ENCODE measurements at regions not wholly inside any gene's neighbourhood (a gene's known extent, or its start where the extent isn't known, plus 50 kb on each side); places are given as distances from the start of the nearest gene placed in this dataset.

DNA sequence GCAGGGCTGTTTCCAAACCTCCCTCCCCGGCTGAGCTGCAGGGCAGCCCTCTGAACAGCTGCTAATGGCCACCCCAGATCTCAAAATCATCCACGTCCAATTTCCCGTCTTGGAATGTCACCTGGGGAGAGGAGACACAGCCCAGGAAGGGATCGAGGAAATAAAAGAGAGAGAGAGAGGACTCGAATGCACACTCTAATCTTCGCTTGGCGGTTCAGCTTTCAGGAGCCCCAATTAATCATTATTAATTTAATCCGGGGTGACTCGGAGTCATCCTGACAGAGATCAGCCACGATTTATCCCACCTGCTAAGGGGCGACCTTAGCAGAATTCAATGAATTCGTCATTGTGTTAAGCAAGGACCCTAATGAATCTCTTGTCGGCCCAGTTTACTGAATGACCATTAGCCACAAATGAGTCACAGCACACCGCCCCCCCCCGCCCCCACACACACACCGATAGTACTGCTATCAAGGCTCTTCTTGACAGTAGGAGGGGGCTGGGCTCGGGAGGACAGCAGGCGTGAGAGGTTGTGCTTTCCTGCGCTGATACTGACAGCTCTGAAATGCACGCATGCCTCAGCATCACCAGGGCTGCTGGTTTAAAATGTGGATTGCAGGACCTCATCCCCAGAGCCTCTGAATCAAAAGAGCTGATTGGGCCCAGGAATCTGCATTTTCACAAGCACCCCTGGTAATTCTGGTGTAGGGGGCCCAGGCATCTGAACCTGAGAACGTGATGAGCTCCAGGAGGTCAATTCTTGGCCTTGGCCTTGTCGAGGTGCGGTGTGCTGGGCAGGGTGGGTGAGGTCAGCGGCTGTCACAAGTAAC, 190.0 kb upstream of the CIBAR2 start (continued):
- TF ChIP-seq, protein P1, sequence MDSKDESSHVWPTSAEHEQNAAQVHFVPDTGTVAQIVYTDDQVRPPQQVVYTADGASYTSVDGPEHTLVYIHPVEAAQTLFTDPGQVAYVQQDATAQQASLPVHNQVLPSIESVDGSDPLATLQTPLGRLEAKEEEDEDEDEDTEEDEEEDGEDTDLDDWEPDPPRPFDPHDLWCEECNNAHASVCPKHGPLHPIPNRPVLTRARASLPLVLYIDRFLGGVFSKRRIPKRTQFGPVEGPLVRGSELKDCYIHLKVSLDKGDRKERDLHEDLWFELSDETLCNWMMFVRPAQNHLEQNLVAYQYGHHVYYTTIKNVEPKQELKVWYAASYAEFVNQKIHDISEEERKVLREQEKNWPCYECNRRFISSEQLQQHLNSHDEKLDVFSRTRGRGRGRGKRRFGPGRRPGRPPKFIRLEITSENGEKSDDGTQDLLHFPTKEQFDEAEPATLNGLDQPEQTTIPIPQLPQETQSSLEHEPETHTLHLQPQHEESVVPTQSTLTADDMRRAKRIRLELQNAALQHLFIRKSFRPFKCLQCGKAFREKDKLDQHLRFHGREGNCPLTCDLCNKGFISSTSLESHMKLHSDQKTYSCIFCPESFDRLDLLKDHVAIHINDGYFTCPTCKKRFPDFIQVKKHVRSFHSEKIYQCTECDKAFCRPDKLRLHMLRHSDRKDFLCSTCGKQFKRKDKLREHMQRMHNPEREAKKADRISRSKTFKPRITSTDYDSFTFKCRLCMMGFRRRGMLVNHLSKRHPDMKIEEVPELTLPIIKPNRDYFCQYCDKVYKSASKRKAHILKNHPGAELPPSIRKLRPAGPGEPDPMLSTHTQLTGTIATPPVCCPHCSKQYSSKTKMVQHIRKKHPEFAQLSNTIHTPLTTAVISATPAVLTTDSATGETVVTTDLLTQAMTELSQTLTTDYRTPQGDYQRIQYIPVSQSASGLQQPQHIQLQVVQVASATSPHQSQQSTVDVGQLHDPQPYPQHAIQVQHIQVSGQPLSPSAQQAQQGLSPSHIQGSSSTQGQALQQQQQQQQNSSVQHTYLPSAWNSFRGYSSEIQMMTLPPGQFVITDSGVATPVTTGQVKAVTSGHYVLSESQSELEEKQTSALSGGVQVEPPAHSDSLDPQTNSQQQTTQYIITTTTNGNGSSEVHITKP (CRISPR knock-in tag; IDR thresholded peaks at IDR 0.05; ENCODE audit: low read depth): no peak
- no peak for TF ChIP-seq ZNF816 (CRISPR knock-in tag; IDR thresholded peaks at IDR 0.05; ENCODE audit: borderline replicate concordance)
- no peak for TF ChIP-seq TBL1XR1 (IDR thresholded peaks at IDR 0.05; ENCODE audit: borderline replicate concordance, low read length, partially characterized antibody)
- TF ChIP-seq ZNF788 (CRISPR knock-in tag; IDR thresholded peaks at IDR 0.05; ENCODE audit: borderline replicate concordance): no peak
- no peak for TF ChIP-seq ZNF562 (CRISPR knock-in tag; IDR thresholded peaks at IDR 0.05; ENCODE audit: borderline replicate concordance)
- TF ChIP-seq, protein P2, sequence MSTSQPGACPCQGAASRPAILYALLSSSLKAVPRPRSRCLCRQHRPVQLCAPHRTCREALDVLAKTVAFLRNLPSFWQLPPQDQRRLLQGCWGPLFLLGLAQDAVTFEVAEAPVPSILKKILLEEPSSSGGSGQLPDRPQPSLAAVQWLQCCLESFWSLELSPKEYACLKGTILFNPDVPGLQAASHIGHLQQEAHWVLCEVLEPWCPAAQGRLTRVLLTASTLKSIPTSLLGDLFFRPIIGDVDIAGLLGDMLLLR (CRISPR knock-in tag; IDR thresholded peaks at IDR 0.05): no peak
- TF ChIP-seq, protein P3, sequence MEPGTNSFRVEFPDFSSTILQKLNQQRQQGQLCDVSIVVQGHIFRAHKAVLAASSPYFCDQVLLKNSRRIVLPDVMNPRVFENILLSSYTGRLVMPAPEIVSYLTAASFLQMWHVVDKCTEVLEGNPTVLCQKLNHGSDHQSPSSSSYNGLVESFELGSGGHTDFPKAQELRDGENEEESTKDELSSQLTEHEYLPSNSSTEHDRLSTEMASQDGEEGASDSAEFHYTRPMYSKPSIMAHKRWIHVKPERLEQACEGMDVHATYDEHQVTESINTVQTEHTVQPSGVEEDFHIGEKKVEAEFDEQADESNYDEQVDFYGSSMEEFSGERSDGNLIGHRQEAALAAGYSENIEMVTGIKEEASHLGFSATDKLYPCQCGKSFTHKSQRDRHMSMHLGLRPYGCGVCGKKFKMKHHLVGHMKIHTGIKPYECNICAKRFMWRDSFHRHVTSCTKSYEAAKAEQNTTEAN (CRISPR knock-in tag; conservative IDR thresholded peaks at IDR 0.05): no peak
- no peak for TF ChIP-seq HNRNPUL1 (IDR thresholded peaks at IDR 0.05; ENCODE audit: low read depth, low read length)
- no peak for TF ChIP-seq ETV6 (CRISPR knock-in tag; conservative IDR thresholded peaks at IDR 0.05)
- no peak for TF ChIP-seq ZSCAN12 (CRISPR knock-in tag; IDR thresholded peaks at IDR 0.05)
- TF ChIP-seq, protein P4, sequence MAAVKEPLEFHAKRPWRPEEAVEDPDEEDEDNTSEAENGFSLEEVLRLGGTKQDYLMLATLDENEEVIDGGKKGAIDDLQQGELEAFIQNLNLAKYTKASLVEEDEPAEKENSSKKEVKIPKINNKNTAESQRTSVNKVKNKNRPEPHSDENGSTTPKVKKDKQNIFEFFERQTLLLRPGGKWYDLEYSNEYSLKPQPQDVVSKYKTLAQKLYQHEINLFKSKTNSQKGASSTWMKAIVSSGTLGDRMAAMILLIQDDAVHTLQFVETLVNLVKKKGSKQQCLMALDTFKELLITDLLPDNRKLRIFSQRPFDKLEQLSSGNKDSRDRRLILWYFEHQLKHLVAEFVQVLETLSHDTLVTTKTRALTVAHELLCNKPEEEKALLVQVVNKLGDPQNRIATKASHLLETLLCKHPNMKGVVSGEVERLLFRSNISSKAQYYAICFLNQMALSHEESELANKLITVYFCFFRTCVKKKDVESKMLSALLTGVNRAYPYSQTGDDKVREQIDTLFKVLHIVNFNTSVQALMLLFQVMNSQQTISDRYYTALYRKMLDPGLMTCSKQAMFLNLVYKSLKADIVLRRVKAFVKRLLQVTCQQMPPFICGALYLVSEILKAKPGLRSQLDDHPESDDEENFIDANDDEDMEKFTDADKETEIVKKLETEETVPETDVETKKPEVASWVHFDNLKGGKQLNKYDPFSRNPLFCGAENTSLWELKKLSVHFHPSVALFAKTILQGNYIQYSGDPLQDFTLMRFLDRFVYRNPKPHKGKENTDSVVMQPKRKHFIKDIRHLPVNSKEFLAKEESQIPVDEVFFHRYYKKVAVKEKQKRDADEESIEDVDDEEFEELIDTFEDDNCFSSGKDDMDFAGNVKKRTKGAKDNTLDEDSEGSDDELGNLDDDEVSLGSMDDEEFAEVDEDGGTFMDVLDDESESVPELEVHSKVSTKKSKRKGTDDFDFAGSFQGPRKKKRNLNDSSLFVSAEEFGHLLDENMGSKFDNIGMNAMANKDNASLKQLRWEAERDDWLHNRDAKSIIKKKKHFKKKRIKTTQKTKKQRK (IDR thresholded peaks at IDR 0.05; ENCODE audit: low read length): no peak
- TF ChIP-seq GTF2F1 (IDR thresholded peaks at IDR 0.05; ENCODE audit: low read length): no peak
- no peak for TF ChIP-seq HNRNPH1 (optimal IDR thresholded peaks at IDR 0.05; ENCODE audit: low read depth, low read length)
- TF ChIP-seq ISX (CRISPR knock-in tag; conservative IDR thresholded peaks at IDR 0.05): no peak
